SKM-1 treated with dmso at 0.1 percent for 144 hours (cell line): ENCODE measurements at regions not wholly inside any gene's neighbourhood (a gene's known extent, or its start where the extent isn't known, plus 50 kb on each side); places are given as distances from the start of the nearest gene placed in this dataset.
A peak's percentile ranks its signal among the peaks of the same experiment; 100 is the strongest.
"Not testable (repeated sequence)": the region's sequence is repeated elsewhere in the genome, so short reads cannot be mapped to it uniquely, and the experiment has no call there.

Source experiments
- DNase-seq: peaks from one replicate; lab custom pipeline; 2025; ENCODE audit not compliant: unreplicated experiment; lab: John Stamatoyannopoulos, UW

GRCh38 chr20:52011093-52011492, 180.5 kb downstream of the ZFP64 start:
- DNase-seq, result no peak

GRCh38 chr20:52010541-52010940, 181.0 kb downstream of the ZFP64 start:
- no peak for DNase-seq

GRCh38 chr20:52008874-52009273, 182.7 kb downstream of the ZFP64 start:
- no peak for DNase-seq

GRCh38 chr20:52004715-52005114, 186.9 kb downstream of the ZFP64 start:
- DNase-seq, result peak; percentile 81

- no peak for DNase-seq
Measured at GRCh38 chr20:52004018-52004417, 187.6 kb downstream of the ZFP64 start.

GRCh38 chr20:52003415-52003814, 188.2 kb downstream of the ZFP64 start:
- no peak for DNase-seq

- DNase-seq, result no peak
Measured at GRCh38 chr20:52001999-52002666, 189.4 kb downstream of the ZFP64 start.

- not testable (repeated sequence) for DNase-seq
Measured at GRCh38 chr20:51997281-51997936, 194.2 kb downstream of the ZFP64 start.

- DNase-seq, result no peak
Measured at GRCh38 chr20:51995551-51995951, 193.2 kb upstream of the SALL4 start.

- no peak for DNase-seq
Measured at GRCh38 chr20:51994751-51995417, 192.6 kb upstream of the SALL4 start.

GRCh38 chr20:51987812-51988211, 185.5 kb upstream of the SALL4 start:
- no peak for DNase-seq

GRCh38 chr20:51985013-51985415, 182.7 kb upstream of the SALL4 start:
- no peak for DNase-seq

GRCh38 chr20:51980277-51980676, 178.0 kb upstream of the SALL4 start:
- no peak for DNase-seq

- no peak for DNase-seq
Measured at GRCh38 chr20:51979226-51979625, 176.9 kb upstream of the SALL4 start.

- DNase-seq, result no peak
Measured at GRCh38 chr20:51978070-51978501, 175.8 kb upstream of the SALL4 start.

- no peak for DNase-seq
Measured at GRCh38 chr20:51972056-51972455, 169.7 kb upstream of the SALL4 start.

GRCh38 chr20:51970858-51971257, 168.5 kb upstream of the SALL4 start:
- DNase-seq, result no peak

GRCh38 chr20:51969191-51969590, 166.9 kb upstream of the SALL4 start:
- no peak for DNase-seq

- DNase-seq, result no peak
Measured at GRCh38 chr20:51968151-51968550, 165.8 kb upstream of the SALL4 start.

GRCh38 chr20:51966296-51966971, 164.1 kb upstream of the SALL4 start:
- DNase-seq, result peak; percentile 85

GRCh38 chr20:51961964-51962761, 159.8 kb upstream of the SALL4 start:
- DNase-seq, result no peak
